ENCODE measurements at regions not wholly inside any gene's neighbourhood (a gene's known extent, or its start where the extent isn't known, plus 50 kb on each side); places are given as distances from the start of the nearest gene placed in this dataset.
A peak's percentile ranks its signal among the peaks of the same experiment; 100 is the strongest.
"Not testable (repeated sequence)": the region's sequence is repeated elsewhere in the genome, so short reads cannot be mapped to it uniquely, and the experiment has no call there.

DNA sequence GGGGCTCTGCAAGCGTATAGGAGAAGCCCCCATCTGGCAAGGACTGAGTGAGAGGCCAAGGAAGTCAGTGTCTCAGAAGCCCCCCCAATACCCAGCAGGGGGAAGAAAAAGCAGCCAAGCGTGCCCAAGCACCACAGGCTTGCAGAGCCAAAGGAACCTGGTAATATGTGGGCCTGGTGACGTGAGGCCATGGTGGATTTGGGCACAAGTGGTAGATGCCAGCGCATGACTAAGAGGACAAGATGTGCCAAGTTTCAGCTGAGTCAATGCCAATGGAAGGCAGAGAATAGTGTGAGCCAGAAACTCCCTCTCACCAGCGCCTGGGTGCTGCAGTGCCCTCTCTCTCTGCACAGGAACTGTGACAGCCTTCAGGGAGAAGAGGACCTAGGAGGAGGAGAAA lies 110.0 kb downstream of the QRSL1 start:
- no peak for DNase-seq (ENCODE audit: extremely low read depth in 1 of 11, low read depth in 9 of 11, low spot score in 4 of 11)

DNA sequence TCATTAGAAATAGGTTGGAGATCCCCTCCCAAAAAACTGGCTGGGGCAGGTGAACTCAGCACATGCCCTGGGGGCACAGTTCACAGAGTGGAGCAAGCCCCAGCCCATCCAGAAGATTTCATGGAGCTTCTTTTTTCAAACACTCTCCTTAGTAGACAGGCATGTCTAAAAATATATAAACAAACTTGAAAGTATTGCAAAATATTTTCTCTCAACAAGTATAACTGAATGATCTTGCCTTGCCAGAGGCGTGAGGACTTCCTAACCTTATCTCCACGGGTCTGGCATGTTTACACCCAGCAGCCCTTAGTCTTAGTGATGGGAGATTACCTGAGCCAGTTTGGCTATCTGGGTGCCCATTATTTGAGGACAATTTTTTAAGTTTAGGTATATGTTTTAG lies 107.1 kb downstream of the QRSL1 start:
- DNase-seq (ENCODE audit: extremely low read depth in 1 of 11, low read depth in 9 of 11, low spot score in 4 of 11), result no peak

DNA sequence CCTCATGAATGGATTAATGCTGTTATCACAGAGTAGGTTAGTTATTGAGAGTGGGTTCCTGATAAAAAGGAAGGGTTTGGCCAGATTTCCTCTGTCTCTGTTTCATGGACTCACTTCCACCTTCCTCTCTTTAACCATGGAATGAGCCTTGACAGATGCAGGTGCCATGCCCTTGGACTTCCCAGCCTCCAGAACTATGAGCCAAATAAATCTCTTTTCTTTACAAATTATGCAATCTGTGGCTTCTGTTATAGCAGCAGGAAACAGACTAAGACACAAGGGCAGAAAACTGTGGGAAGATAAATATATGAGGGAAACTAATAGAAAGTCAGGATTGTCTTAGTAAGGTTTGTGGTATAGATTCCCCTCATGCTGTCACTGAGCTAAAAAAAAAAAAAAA lies 106.5 kb downstream of the QRSL1 start:
- no peak for DNase-seq (ENCODE audit: extremely low read depth in 1 of 11, low read depth in 9 of 11, low spot score in 4 of 11)

DNA sequence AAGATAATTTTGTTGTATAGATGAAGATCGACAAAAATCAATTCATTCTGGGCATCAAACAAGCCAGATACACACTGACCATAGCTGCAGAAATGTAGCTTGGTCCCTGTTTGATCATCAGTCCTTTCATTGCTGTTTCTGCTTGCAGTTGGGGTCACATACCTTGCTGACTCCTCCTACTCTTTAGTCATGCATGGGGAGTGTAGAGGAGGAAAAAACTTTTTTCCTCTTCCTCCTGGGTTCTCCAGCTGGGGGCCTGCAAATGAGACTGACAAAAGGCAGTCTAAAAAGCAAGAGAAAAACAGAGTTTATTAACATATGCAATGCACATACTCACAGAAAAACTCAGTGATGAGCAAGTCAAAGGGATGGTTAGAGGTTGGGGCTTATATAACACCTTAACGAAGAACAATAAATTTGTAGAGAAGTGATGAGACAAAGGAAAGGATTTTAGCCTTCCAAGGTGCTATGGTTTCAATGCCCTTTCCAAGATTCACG lies 105.8 kb downstream of the QRSL1 start:
- no peak for DNase-seq (ENCODE audit: extremely low read depth in 1 of 11, low read depth in 9 of 11, low spot score in 4 of 11)

DNA sequence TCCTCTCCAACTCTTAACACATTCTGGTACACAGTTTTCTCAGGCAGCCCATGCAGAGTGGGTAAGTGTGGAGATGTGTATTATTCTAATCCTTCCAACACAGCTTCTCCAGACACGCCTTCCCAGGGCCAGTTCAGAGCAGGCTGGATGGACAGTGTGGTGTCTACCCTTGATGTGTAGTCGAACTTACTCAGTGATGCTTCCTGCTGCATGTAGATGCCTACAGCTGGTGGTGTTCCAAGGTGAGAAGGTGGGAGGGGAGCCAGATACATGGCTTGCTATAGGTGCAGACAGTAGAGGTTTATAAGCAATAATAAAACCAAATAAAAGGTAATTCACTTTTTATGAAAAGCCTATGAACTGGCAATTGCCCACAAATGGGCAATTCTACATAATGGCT lies 104.0 kb downstream of the QRSL1 start:
- DNase-seq (ENCODE audit: extremely low read depth in 1 of 11, low read depth in 9 of 11, low spot score in 4 of 11), result no peak

DNA sequence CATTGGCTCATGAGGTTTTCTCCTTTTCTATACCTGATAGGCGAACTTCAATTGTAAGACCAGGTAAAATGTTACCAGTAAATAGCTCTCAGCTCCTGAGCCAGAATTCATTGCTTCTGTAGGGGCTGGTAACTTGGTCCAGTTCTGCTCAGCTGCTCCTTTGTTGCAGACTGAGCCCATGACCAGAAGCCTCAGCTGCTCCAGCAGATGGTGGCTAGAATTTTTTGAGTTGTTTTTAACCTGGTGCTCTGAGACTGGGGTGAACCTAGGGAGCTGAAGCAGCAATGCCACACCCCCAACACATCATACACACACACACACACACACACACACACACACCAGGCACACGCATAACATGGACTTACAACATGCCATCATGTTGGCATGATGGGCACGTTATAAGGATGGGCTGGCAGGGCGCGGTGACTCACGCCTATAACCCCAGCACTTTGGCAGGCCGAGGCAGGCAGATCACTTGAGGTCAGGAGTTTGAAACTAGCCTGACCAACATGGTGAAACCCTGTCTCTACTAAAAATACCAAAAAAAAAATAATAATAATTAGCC lies 103.1 kb downstream of the QRSL1 start:
- no peak for DNase-seq (ENCODE audit: extremely low read depth in 1 of 11, low read depth in 9 of 11, low spot score in 4 of 11)

DNA sequence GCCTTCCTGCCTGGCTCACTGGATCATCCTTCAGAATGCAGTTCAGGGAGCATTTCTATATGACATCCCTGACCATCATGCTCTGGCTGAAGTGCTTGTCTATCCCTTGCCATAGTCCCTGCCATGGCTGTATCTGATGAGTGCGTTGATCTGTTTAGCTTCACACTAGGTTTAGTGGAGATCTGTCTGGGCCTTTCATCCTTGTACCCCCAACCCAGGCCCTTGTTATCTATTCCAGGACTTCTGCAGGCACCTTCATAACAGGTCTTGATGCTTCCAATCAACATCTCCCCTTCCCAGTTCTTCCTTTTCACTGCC lies 102.4 kb downstream of the QRSL1 start:
- DNase-seq (ENCODE audit: extremely low read depth in 1 of 11, low read depth in 9 of 11, low spot score in 4 of 11), result no peak

DNA sequence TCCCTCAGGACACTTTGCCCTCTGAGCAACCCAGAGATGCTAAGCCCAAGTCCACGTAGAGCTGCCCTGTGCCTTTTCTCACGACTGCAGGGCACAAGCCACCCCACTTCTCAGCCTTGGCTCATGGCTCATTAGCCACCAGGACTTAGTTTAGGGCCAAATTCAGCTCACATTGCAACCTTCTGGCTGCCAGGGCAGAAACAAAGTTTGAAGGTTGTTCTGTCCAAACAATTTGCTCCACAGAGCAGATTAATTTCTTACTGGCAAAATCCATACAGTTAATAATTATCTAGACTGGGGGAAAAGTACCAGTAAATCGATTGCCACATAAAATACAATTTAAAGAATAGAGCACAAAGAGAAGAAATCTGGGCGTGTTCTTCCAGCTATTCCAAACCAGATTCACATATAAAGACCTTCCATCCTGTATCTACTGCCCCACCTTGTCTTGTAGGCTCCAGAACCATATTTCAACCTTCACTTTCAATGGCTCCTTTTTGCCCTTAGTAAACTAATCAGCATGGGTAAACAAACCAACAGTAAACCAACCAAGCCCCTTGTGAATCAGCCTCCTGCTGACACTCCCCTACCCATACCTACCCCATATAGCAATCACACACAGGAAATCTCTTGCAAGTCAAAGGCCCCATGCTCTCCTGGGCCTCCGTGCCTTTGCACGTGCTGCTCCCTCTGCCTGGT lies 101.9 kb downstream of the QRSL1 start:
- peak in 1 of 11 donors; percentile 46 for DNase-seq (ENCODE audit: extremely low read depth in 1 of 11, low read depth in 9 of 11, low spot score in 4 of 11)

DNA sequence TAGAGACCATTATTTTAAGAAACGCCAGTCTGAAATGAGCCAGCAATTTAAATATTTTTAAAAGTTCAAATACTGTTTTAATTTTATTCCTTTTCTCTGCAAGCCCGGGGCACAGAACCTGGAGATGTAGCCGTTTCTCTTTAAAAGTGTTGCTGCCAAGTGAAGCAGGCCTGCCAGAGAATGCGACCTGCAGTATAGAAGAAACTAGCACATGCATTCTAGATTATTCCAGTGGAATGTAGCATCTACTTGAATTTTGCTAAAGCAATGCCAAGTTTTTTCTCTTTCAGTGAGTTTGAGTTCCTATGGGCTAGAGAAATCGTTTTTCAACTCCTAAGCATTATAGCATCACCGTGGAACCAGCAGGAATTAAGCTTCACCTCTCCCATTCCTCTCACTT lies 101.3 kb downstream of the QRSL1 start:
- no peak for DNase-seq (ENCODE audit: extremely low read depth in 1 of 11, low read depth in 9 of 11, low spot score in 4 of 11)

DNA sequence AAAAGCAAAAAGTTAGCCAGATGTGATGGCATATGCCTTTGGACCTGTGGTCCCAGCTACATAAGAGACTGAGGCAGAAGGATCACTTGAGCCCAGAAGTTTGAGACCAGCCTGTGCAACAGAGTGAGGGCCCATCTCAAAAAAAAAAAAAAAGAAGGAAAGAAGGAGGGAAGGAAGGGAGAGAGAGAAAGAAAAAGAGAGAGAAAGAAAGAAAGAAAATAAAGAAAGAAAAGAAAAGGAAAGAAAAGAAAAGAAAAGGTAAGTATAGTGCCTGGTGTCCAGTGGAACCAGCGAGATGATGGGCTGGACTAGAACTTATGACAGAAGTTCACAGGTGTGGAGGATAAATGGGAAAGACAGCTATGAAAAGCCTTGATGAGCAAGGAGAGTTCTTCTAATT lies 100.9 kb downstream of the QRSL1 start:
- DNase-seq (ENCODE audit: extremely low read depth in 1 of 11, low read depth in 9 of 11, low spot score in 4 of 11), result no peak

DNA sequence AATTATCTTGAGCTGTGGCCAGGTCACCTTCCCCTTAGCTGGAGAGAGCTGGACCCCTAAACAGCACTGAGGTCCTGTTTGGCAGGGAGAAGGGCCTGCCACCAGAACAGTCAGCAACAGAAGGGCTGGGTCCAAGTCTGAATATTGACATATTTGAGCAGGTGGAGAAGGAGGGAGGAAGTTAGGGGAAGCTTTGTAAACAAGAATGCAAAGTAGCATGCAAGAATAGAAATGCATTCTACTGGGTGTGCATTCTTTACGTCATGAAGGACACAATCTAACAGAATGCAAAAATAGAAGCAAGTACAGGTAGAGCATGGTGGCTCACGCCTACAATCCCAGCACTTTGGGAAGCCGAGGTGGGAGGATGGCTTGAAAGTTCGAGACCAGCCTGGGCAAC lies 100.5 kb downstream of the QRSL1 start:
- no peak for DNase-seq (ENCODE audit: extremely low read depth in 1 of 11, low read depth in 9 of 11, low spot score in 4 of 11)

DNA sequence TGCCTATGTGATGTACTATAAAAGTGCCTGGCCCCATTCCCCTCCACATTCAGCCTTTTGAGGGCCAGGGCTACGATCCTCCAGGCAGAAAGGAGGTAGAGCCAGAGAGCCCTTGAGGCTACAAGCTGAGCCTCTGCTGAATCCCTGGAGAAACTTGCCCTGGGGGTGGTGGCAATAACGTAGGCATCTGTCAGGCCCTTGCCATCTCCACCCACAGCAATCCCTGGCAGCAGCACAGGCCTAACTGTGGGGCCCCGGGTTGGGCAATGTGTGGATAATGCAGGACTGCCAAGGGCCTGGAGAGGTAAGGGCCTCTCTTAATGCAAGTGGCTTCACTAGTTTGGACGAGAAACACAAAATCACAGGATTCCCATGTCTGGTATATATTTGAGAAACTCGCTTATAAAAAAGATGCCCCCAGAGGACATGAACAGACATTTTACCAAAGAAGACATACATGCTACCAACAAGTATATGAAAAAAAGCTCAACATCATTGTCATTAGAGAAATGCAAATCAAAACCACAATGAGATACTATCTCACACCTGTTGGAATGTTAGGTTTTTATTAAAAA lies 99.0 kb downstream of the QRSL1 start:
- no peak for DNase-seq (ENCODE audit: extremely low read depth in 1 of 11, low read depth in 9 of 11, low spot score in 4 of 11)

DNA sequence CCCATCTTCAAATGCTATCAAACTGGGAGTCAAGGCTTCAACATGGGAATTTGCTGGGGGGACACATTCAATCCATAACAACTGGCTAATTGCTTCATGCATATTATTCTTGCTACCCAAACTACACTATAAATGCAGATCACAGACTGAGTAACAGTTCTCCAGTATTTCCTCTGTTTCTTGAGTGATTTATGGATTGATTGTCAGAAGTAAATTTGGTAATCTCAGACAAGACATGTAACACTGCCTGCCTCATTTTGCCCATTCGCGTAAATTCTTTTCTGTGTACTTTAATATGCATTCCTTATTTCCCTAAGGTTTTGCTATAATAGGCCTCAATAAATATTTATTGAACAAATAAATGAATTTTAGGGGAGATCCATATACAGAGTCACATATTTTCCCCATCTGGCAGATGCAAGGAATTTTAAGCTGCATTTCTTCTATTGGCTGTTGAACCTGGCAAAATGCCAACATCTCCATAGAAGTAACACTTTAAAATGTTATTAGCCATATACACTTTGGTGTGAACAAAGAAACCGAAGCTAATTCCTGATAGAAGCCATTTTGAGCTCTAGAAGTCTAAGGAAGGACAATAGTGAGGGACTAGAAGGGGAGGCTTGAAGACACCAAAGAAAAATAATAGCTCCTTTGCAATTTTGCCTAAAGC lies 98.2 kb downstream of the QRSL1 start:
- DNase-seq (ENCODE audit: extremely low read depth in 1 of 11, low read depth in 9 of 11, low spot score in 4 of 11), result no peak

DNA sequence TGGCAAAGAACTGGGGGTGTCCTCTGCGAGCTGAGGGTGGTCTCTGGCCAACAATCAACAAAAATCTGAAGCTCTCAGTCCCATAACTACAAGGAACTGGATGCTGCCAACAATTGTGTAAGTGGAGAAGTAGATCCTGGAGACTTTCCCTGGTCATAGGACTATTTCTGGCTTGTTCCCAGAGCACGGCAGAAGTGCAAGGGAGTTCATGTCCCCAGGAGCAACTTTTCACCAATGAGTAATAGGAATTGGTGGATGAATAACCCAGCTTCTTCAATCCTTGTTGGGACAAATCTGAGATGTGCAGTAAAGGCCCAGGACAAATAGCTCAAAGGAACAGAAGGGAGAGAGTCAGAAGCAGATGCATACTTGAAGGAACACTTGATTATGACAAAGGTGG lies 95.5 kb downstream of the QRSL1 start:
- peak in 1 of 11 donors; percentile 69 for DNase-seq (ENCODE audit: extremely low read depth in 1 of 11, low read depth in 9 of 11, low spot score in 4 of 11)

DNA sequence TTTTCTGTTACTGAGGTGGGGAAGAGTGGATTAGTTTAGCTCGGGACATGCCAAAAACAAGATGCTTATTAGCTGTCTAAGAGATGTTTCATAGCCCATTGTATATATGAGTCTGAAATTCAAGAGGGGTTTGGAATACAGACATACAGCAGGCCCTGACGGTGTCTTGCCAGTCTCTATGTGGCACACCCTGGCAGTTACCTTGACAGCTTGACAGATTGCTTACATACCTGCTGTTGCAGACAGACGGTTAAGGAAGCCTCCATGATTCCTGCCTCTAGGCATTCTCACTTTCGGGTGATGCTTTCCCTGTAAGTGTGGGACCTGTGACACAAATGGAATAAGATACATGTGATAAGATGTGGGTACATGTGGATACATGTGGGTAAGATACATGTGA lies 95.0 kb downstream of the QRSL1 start:
- no peak for DNase-seq (ENCODE audit: extremely low read depth in 1 of 11, low read depth in 9 of 11, low spot score in 4 of 11)

DNA sequence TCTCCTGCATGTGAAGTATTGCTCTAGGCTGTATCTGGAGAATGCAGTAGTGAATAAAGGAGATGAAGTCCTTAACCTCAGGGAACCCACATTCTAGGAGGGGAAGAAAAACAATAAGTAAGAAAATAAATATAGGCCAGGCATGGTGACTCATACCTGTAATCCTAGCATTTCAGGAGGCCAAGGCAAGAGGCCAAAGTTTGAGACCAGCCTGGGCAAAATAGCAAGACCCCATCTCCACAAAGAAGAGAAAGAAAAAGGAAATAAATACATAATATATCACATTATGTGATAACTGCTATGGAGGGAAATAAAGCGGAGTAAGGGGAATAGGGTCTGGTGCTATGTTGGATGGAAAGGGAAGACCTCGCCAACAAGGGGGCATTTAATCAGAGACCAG lies 94.0 kb downstream of the QRSL1 start:
- not testable (repeated sequence) for DNase-seq (ENCODE audit: extremely low read depth in 1 of 11, low read depth in 9 of 11, low spot score in 4 of 11)

DNA sequence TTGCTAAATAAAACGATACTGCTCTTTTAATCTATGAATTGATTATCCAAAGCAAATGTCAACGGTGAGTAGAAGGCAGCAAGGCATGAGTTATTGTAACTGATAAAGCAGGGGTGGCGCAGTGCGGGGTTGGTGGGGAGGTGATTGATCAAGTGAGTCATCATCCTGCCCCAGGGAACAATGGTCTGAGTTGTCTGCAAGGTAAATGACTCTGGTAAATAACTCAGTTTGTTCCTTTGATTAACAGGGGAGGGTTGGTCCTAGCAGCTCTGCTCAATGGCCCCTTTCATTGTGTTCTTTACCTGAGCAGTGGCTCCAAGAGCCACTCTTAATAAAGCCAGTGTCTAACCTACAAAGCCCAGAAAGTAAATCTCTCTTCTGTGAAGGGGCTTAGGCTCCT lies 91.8 kb downstream of the QRSL1 start:
- not testable (repeated sequence) for DNase-seq (ENCODE audit: extremely low read depth in 1 of 11, low read depth in 9 of 11, low spot score in 4 of 11)
